HFF-Myc (cell line): ENCODE measurements at regions not wholly inside any gene's neighbourhood (a gene's known extent, or its start where the extent isn't known, plus 50 kb on each side); places are given as distances from the start of the nearest gene placed in this dataset.

Experiments
- DNase-seq: peaks from one replicate; pipeline ENCODE4 v3.0.0-alpha.2; 2011; ENCODE audit warnings: low read depth; ENCODE audit errors: extremely low read depth
- H3K4me3 ChIP-seq: replicated peaks from 2 replicates; pipeline ENCODE4 v1.5.1; 2011; ENCODE audit warnings: low read depth, mild to moderate bottlenecking, control low read depth, low read length
- CTCF ChIP-seq: IDR thresholded peaks from 2 replicates; pipeline ENCODE4 v1.5.1; 2012; ENCODE audit warnings: mild to moderate bottlenecking, low read depth, low read length, control low read depth; ENCODE audit errors: missing control alignments

GRCh38 chr5:109990723-109991359 is 301.1 kb downstream of the MAN2A1 start:
- no peak overlapping the region for H3K4me3 ChIP-seq
- no peak for TF ChIP-seq CTCF
- DNase-seq, result no peak

- DNase-seq, result no peak
- no peak overlapping the region for H3K4me3 ChIP-seq
- TF ChIP-seq CTCF, result no peak
Measured at GRCh38 chr5:109992264-109992915, 302.7 kb downstream of the MAN2A1 start.

GRCh38 chr5:109994135-109994534 is 304.4 kb downstream of the MAN2A1 start:
- no peak overlapping the region for H3K4me3 ChIP-seq
- no peak for TF ChIP-seq CTCF
- no peak for DNase-seq

GRCh38 chr5:109996246-109996645 is 306.5 kb downstream of the MAN2A1 start:
- no peak overlapping the region for H3K4me3 ChIP-seq
- TF ChIP-seq CTCF, result no peak
- no peak for DNase-seq

GRCh38 chr5:109997161-109997560 is 307.4 kb downstream of the MAN2A1 start:
- no peak for DNase-seq
- TF ChIP-seq CTCF, result no peak
- H3K4me3 ChIP-seq, result no peak overlapping the region

GRCh38 chr5:109998208-109998607 is 308.5 kb downstream of the MAN2A1 start:
- no peak for DNase-seq
- TF ChIP-seq CTCF, result no peak
- H3K4me3 ChIP-seq, result no peak overlapping the region
